HCT116 (cell line): ENCODE measurements at regions not wholly inside any gene's neighbourhood (a gene's known extent, or its start where the extent isn't known, plus 50 kb on each side); places are given as distances from the start of the nearest gene placed in this dataset.

ENCODE experiments used
- ATAC-seq: fragments of 200-7000 bp; cut with Tn5 transposase; 2 replicates; pipeline ENCODE4 v1.9.1; 2020; ENCODE audit warnings: mild to moderate bottlenecking, moderate library complexity
- BruUV-seq: library from RNA; stranded (reverse); fragments of 400-500 nt; replicated peaks from 2 replicates; lab custom pipeline; 2021; lab: Mats Ljungman, UMichigan
- CTCF ChIA-PET: fragments of 300-600 bp; sonication (Branson Sonifier 250); formaldehyde crosslinking; loops from one replicate; lab custom pipeline; 2021; ENCODE audit warnings: antibody characterized with exemption; lab: Charles Lee
- POLR2A ChIA-PET: fragments of 300-600, 350-600 bp; sonication (Branson Sonifier 250); formaldehyde crosslinking; loops from one replicate; lab custom pipeline; 2021; ENCODE audit warnings: antibody characterized with exemption; lab: Charles Lee
- RAD21 ChIA-PET, 2 experiments: fragments of 300-600 bp; sonication (Branson Sonifier 250); formaldehyde crosslinking; loops; one replicate each; lab custom pipeline; 2023; ENCODE audit warnings: low total read pairs in 2 of 2; ENCODE audit not compliant: uncharacterized antibody in 2 of 2, unreplicated experiment in 2 of 2, low non-redundant PET in 1 of 2; lab: Charles Lee
- DNase-seq: peaks from one replicate; pipeline ENCODE4 v3.0.0-alpha.2; 2010; ENCODE audit warnings: low read depth, low spot score
- H2AFZ ChIP-seq: fragments of 200-600 bp; shearing (Covaris generic), sonication (generic); 2 replicates; pipeline ENCODE4 v1.6.1; 2017; ENCODE audit warnings: low read depth, mixed run types, mixed read lengths, antibody characterized with exemption, low read length; ENCODE audit not compliant: poor library complexity, severe bottlenecking
- H3K27ac ChIP-seq: 2 replicates; pipeline ENCODE4 v1.5.1; 2012; ENCODE audit warnings: low read depth, low read length
- H3K27me3 ChIP-seq: fragments of 200-600 bp; sonication (generic); 2 replicates; pipeline ENCODE4 v1.6.1; 2016; ENCODE audit warnings: mixed run types, low read length, mixed read lengths; ENCODE audit not compliant: insufficient read depth
- H3K36me3 ChIP-seq, 2 experiments: fragments of 200-500 bp in 1 of 2; fragments of 200-600 bp in 1 of 2; sonication (Bioruptor generic) in 1 of 2; sonication (generic) in 1 of 2; 2 replicates each; pipeline versions ENCODE4 v1.5.1 to v1.6.1; 2014 to 2016; ENCODE audit warnings: low read length in 2 of 2, inconsistent platforms in 1 of 2, mixed read lengths in 1 of 2, mixed run types in 1 of 2; ENCODE audit not compliant: insufficient read depth in 2 of 2, control insufficient read depth in 1 of 2
- H3K4me1 ChIP-seq, 2 experiments: fragments of 200-600 bp in 1 of 2; sonication (generic) in 1 of 2; 2 replicates each; pipeline versions ENCODE4 v1.5.1 to v1.6.1; 2012 to 2017; ENCODE audit warnings: low read length in 2 of 2, inconsistent platforms in 1 of 2, mild to moderate bottlenecking in 1 of 2, mixed read lengths in 1 of 2, mixed run types in 1 of 2, moderate library complexity in 1 of 2; ENCODE audit not compliant: insufficient read depth in 2 of 2, control insufficient read depth in 1 of 2
- H3K4me2 ChIP-seq: fragments of 200-600 bp; sonication (generic); 2 replicates; pipeline ENCODE4 v1.6.1; 2017; ENCODE audit warnings: mixed run types, low read length, mixed read lengths
- H3K4me3 ChIP-seq, 2 experiments: fragments of 200-600 bp in 1 of 2; sonication (generic) in 1 of 2; replicated peaks in 1 of 2; 2 replicates each; pipeline ENCODE4 v1.5.1; 2011 to 2016; ENCODE audit warnings: low read length in 2 of 2, control low read depth in 1 of 2, low read depth in 1 of 2, mild to moderate bottlenecking in 1 of 2, mixed read lengths in 1 of 2, mixed run types in 1 of 2
- H3K79me2 ChIP-seq: fragments of 200-600 bp; sonication (generic); 2 replicates; pipeline ENCODE4 v1.6.1; 2017; ENCODE audit warnings: mild to moderate bottlenecking, mixed run types, low read length, moderate library complexity, mixed read lengths; ENCODE audit not compliant: insufficient read depth
- H3K9ac ChIP-seq: fragments of 200-600 bp; sonication (generic); 2 replicates; pipeline ENCODE4 v1.6.1; 2016; ENCODE audit warnings: low read length, mixed read lengths
- H3K9me2 ChIP-seq: fragments of 200-600 bp; sonication (generic), shearing (Covaris generic); 2 replicates; pipeline ENCODE4 v1.6.1; 2017; ENCODE audit warnings: mixed run types, mild to moderate bottlenecking, moderate library complexity; ENCODE audit not compliant: insufficient read depth
- H3K9me3 ChIP-seq, 2 experiments: fragments of 200-500 bp in 1 of 2; fragments of 200-600 bp in 1 of 2; sonication (Bioruptor generic) in 1 of 2; sonication (generic) in 1 of 2; 2 replicates each; pipeline ENCODE4 v1.6.1; 2014 to 2017; ENCODE audit warnings: low read length in 2 of 2, mixed read lengths in 2 of 2, inconsistent platforms in 1 of 2, low read depth in 1 of 2, mild to moderate bottlenecking in 1 of 2, mixed run types in 1 of 2, moderate library complexity in 1 of 2; ENCODE audit not compliant: control insufficient read depth in 1 of 2, insufficient read depth in 1 of 2
- H4K20me1 ChIP-seq: fragments of 200-600 bp; sonication (generic), shearing (Covaris generic); 2 replicates; pipeline ENCODE4 v1.6.1; 2017; ENCODE audit warnings: mixed run types, mild to moderate bottlenecking, moderate library complexity; ENCODE audit not compliant: insufficient read depth
- EGR1 ChIP-seq: IDR thresholded peaks from 2 replicates; pipeline ENCODE4 v1.6.1; 2012; ENCODE audit warnings: low read depth
- ELF1 ChIP-seq: IDR thresholded peaks from 2 replicates; pipeline ENCODE4 v1.6.1; 2012; ENCODE audit warnings: low read depth, borderline replicate concordance
- EZH2 ChIP-seq: fragments of 200-600 bp; sonication (generic); IDR thresholded peaks from 2 replicates; pipeline ENCODE4 v1.6.1; 2017; ENCODE audit warnings: antibody characterized with exemption, mixed run types
- MAX ChIP-seq: IDR thresholded peaks from 2 replicates; pipeline ENCODE4 v1.6.1; 2012
- POLR2AphosphoS5 ChIP-seq: IDR thresholded peaks from 2 replicates; pipeline ENCODE4 v1.6.1; 2011; ENCODE audit warnings: mild to moderate bottlenecking, low read depth, low read length, moderate library complexity
- ZNF274 ChIP-seq: fragments of 200-500 bp; sonication (Bioruptor generic); IDR thresholded peaks from 2 replicates; pipeline ENCODE4 v1.6.1; 2014; ENCODE audit warnings: mild to moderate bottlenecking, low read depth, low read length, inconsistent platforms
- intact Hi-C: fragments of 100-400 bp; cut with micrococcal nuclease; formaldehyde crosslinking; loops from 2 replicates; pipeline ENCODE4 v1.10.0; 2022

DNA sequence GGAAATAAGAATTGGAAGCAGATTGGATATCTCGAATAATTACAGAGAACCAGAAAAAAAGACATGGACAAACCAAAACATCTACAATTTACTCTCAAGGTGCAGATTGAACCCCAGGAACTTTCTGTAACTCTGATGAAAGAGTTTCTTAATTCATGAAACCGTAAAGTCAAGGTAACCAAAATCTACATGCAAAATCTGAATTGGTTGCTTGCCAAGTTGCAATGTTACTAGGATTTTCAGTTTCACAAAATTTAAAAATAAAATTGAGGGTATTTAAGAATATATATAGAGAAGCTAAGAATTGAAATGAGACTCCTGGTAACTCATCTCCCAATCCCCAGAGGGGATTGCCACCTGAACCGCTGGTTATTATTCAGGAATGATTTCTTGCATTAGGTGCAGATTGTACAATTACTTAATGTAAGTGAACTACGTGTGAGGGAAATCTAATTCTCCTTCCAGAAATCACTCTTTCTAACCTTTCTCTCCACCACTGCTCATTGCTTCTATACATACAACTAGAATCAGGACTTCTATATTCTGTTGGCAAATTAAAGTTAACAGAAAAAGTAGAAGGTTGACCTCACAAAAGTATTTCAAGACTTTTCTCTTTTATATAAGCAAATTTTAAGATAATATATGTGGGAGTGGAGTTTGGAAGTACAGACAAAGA, 221.5 kb upstream of the NDST4 start:
- H2AFZ ChIP-seq: no peak overlapping the region
- intact Hi-C loops: no loop called here
- H3K4me1 ChIP-seq: no peaks in the 10 kb centered on the region
- H3K36me3 ChIP-seq: no peaks in the 10 kb centered on the region
- RAD21 ChIA-PET: no interaction called here
- H3K27me3 ChIP-seq: no peaks in the 10 kb centered on the region
- H3K9me2 ChIP-seq: no peaks in the 10 kb centered on the region
- no peaks in the 10 kb centered on the region for H3K9me3 ChIP-seq
- no peak for TF ChIP-seq EZH2
- no peaks in the 10 kb centered on the region for H4K20me1 ChIP-seq
- CTCF ChIA-PET: no interaction called here
- no peaks in the 10 kb centered on the region for H3K79me2 ChIP-seq
- DNase-seq: no peak
- H3K27ac ChIP-seq: no peak overlapping the region
- POLR2A ChIA-PET: no interaction called here
- no peak for ATAC-seq
- no peak overlapping the region for H3K9ac ChIP-seq
- no peak overlapping the region for H3K4me3 ChIP-seq
- H3K4me2 ChIP-seq: no peak overlapping the region
- no TSS peak for BruUV-seq

DNA sequence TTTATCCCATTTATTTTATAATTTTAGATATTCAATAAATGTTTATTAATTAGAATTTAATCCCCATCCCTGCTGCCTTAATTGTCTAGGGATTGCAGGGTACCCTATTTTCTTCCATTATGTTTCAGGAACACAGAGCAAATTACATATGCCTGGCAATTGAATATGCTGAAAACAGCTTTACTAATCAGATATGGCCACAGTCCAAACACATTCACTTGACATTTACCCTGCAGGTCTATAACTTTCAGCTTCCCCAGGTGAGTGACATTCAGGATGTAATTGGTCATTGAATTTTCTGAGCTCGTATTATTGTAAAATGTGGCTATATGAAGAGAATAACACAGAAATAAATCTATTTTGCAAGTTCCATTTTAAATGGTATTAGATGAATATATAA, 218.7 kb upstream of the NDST4 start:
- H3K9ac ChIP-seq: no peak overlapping the region
- H3K4me2 ChIP-seq: no peak overlapping the region
- DNase-seq (no peak), ATAC-seq (no peak)
- no peaks in the 10 kb centered on the region for H3K79me2 ChIP-seq
- no peak for TF ChIP-seq POLR2AphosphoS5
- no peak for TF ChIP-seq MAX
- TF ChIP-seq ZNF274: no peak
- no peak for TF ChIP-seq EZH2
- no peak for TF ChIP-seq ELF1
- TF ChIP-seq EGR1: no peak
- intact Hi-C loops: no loop called here
- no TSS peak for BruUV-seq
- no peaks in the 10 kb centered on the region for H3K4me1 ChIP-seq
- no peaks in the 10 kb centered on the region for H3K36me3 ChIP-seq
- POLR2A ChIA-PET: no interaction called here
- no peaks in the 10 kb centered on the region for H3K9me3 ChIP-seq
- CTCF ChIA-PET: no interaction called here
- no peak overlapping the region for H3K4me3 ChIP-seq
- no peak overlapping the region for H3K27ac ChIP-seq
- H4K20me1 ChIP-seq: no peaks in the 10 kb centered on the region
- no peak overlapping the region for H2AFZ ChIP-seq
- no peaks in the 10 kb centered on the region for H3K27me3 ChIP-seq
- no peaks in the 10 kb centered on the region for H3K9me2 ChIP-seq
- RAD21 ChIA-PET: no interaction called here
